22Rv1 (cell line): ENCODE measurements at regions not wholly inside any gene's neighbourhood (a gene's known extent, or its start where the extent isn't known, plus 50 kb on each side); places are given as distances from the start of the nearest gene placed in this dataset.

Source experiments
- H3K27ac ChIP-seq: fragments of 450-650 bp; 2 replicates; pipeline ENCODE4 v1.5.1; 2017
- CTCF ChIP-seq: fragments of 450-650 bp; IDR thresholded peaks from 2 replicates; pipeline ENCODE4 v1.5.1; 2017; ENCODE audit warnings: mild to moderate bottlenecking
- ZFX ChIP-seq: fragments of 450-650 bp; IDR thresholded peaks from 2 replicates; pipeline ENCODE4 v1.6.1; 2017; ENCODE audit warnings: antibody characterized with exemption, borderline replicate concordance

- H3K27ac ChIP-seq: no peak overlapping the region
- TF ChIP-seq ZFX: no peak
- no peak for TF ChIP-seq CTCF
Measured at GRCh38 chr12:124098101-124098757, 125.2 kb downstream of the ZNF664 start.

GRCh38 chr12:124098887-124099286 lies 125.9 kb downstream of the ZNF664 start:
- H3K27ac ChIP-seq: no peak overlapping the region
- no peak for TF ChIP-seq CTCF
- TF ChIP-seq ZFX: no peak

GRCh38 chr12:124099661-124100060 lies 126.6 kb downstream of the ZNF664 start:
- no peak overlapping the region for H3K27ac ChIP-seq
- TF ChIP-seq ZFX: no peak
- TF ChIP-seq CTCF: no peak

GRCh38 chr12:124100572-124101178 lies 127.7 kb downstream of the ZNF664 start:
- H3K27ac ChIP-seq: no peak overlapping the region
- TF ChIP-seq CTCF (no peak), ZFX (no peak)

- no peak overlapping the region for H3K27ac ChIP-seq
- no peak for TF ChIP-seq ZFX
- TF ChIP-seq CTCF: no peak
Measured at GRCh38 chr12:124105546-124105945, 132.5 kb downstream of the ZNF664 start.

GRCh38 chr12:124107351-124107750 lies 134.3 kb downstream of the ZNF664 start:
- TF ChIP-seq ZFX (no peak), CTCF (no peak)
- no peak overlapping the region for H3K27ac ChIP-seq

- TF ChIP-seq CTCF: no peak
- TF ChIP-seq ZFX: no peak
- no peak overlapping the region for H3K27ac ChIP-seq
Measured at GRCh38 chr12:124109760-124110159, 136.7 kb downstream of the ZNF664 start.
